GM23338 (cell line): ENCODE measurements at regions not wholly inside any gene's neighbourhood (a gene's known extent, or its start where the extent isn't known, plus 50 kb on each side); places are given as distances from the start of the nearest gene placed in this dataset.

ENCODE experiments used
- ATAC-seq: fragments of 200-7000 bp; cut with Tn5 transposase; 3 replicates; pipeline ENCODE4 v1.9.1; 2020
- DNase-seq: peaks from one replicate; pipeline ENCODE4 v3.0.0-alpha.2; 2015; ENCODE audit warnings: low spot score
- H2AFZ ChIP-seq: fragments of 200-600 bp; sonication (generic); 2 replicates; pipeline ENCODE4 v1.8.0; 2016; ENCODE audit warnings: antibody characterized with exemption, mild to moderate bottlenecking, moderate library complexity
- H3F3A ChIP-seq: fragments of 200-600 bp; sonication (generic); replicated peaks from 2 replicates; pipeline ENCODE4 v1.8.0; 2017; ENCODE audit warnings: antibody characterized with exemption, mixed run types, low read depth
- H3K27ac ChIP-seq: fragments of 200-600 bp; sonication (generic); 2 replicates; pipeline ENCODE4 v1.6.1; 2016; ENCODE audit warnings: low read depth
- H3K27me3 ChIP-seq: fragments of 200-600 bp; sonication (generic); 2 replicates; pipeline ENCODE4 v1.8.0; 2016; ENCODE audit warnings: mild to moderate bottlenecking, mixed run types, moderate library complexity; ENCODE audit not compliant: insufficient read depth
- H3K36me3 ChIP-seq: fragments of 200-600 bp; sonication (generic); 2 replicates; pipeline ENCODE4 v1.8.0; 2016; ENCODE audit warnings: mild to moderate bottlenecking; ENCODE audit not compliant: insufficient read depth
- H3K4me1 ChIP-seq: fragments of 200-600 bp; sonication (generic); 2 replicates; pipeline ENCODE4 v1.8.0; 2016; ENCODE audit warnings: mild to moderate bottlenecking, moderate library complexity; ENCODE audit not compliant: insufficient read depth
- H3K4me2 ChIP-seq: fragments of 200-600 bp; sonication (generic); 2 replicates; pipeline ENCODE4 v1.7.1; 2017; ENCODE audit warnings: mixed run types
- H3K4me3 ChIP-seq: fragments of 200-600 bp; sonication (generic); 2 replicates; pipeline ENCODE4 v1.6.1; 2016; ENCODE audit warnings: mixed run types
- H3K79me2 ChIP-seq: fragments of 200-600 bp; sonication (generic); replicated peaks from 2 replicates; pipeline ENCODE4 v1.8.0; 2017; ENCODE audit warnings: mild to moderate bottlenecking; ENCODE audit not compliant: insufficient read depth
- H3K9me2 ChIP-seq: fragments of 200-600 bp; sonication (generic); 2 replicates; pipeline ENCODE4 v1.8.0; 2017; ENCODE audit not compliant: insufficient read depth
- H4K20me1 ChIP-seq: fragments of 200-600 bp; sonication (generic); replicated peaks from 2 replicates; pipeline ENCODE4 v1.8.0; 2017; ENCODE audit warnings: mild to moderate bottlenecking; ENCODE audit not compliant: insufficient read depth
- H3K27ac Mint-ChIP-seq: 2 replicates; pipeline ENCODE4 v1.8.0; 2020; ENCODE audit warnings: inconsistent platforms, mild to moderate bottlenecking, moderate library complexity, mixed read lengths
- H3K27me3 Mint-ChIP-seq: 3 replicates; pipeline ENCODE4 v1.8.0; 2022; ENCODE audit warnings: low read depth, mild to moderate bottlenecking, moderate library complexity, mixed read lengths, inconsistent platforms; ENCODE audit not compliant: insufficient read depth, poor library complexity
- H3K36me3 Mint-ChIP-seq: 3 replicates; pipeline ENCODE4 v1.8.0; 2021; ENCODE audit warnings: low read depth, mild to moderate bottlenecking, inconsistent platforms, moderate library complexity, mixed read lengths
- H3K4me1 Mint-ChIP-seq: 3 replicates; pipeline ENCODE4 v1.8.0; 2020; ENCODE audit warnings: mild to moderate bottlenecking, inconsistent platforms, mixed read lengths
- H3K4me3 Mint-ChIP-seq: 3 replicates; pipeline ENCODE4 v1.8.0; 2021; ENCODE audit warnings: moderate library complexity, mild to moderate bottlenecking, inconsistent platforms, mixed read lengths
- H3K9me3 Mint-ChIP-seq: 3 replicates; pipeline ENCODE4 v1.8.0; 2020; ENCODE audit warnings: moderate library complexity, mild to moderate bottlenecking, inconsistent platforms, mixed read lengths
- CREB1 ChIP-seq: fragments of 250-450 bp; sonication (Bioruptor Pico); IDR thresholded peaks from 2 replicates; pipeline ENCODE4 v1.5.0; 2020; ENCODE audit warnings: low read depth, mild to moderate bottlenecking, moderate library complexity
- EZH2 ChIP-seq: fragments of 200-600 bp; sonication (generic); IDR thresholded peaks from one replicate; pipeline ENCODE4 v1.8.0; 2017; ENCODE audit warnings: antibody characterized with exemption, mild to moderate bottlenecking, low read depth; ENCODE audit not compliant: unreplicated experiment
- EZH2phosphoT487 ChIP-seq: fragments of 200-600 bp; sonication (generic); IDR thresholded peaks from one replicate; pipeline ENCODE4 v1.8.1; 2018; ENCODE audit warnings: antibody characterized with exemption; ENCODE audit not compliant: unreplicated experiment
- JUNB ChIP-seq: IDR thresholded peaks from one replicate; pipeline ENCODE4 v1.6.1; 2016; ENCODE audit warnings: antibody characterized with exemption; ENCODE audit not compliant: unreplicated experiment
- NANOG ChIP-seq: IDR thresholded peaks from 2 replicates; pipeline ENCODE4 v1.6.1; 2016; ENCODE audit warnings: antibody characterized with exemption, borderline replicate concordance
- POLR2AphosphoS5 ChIP-seq: IDR thresholded peaks from 2 replicates; pipeline ENCODE4 v1.6.1; 2016; ENCODE audit warnings: antibody characterized with exemption, low read depth
- STAT1 ChIP-seq: IDR thresholded peaks from one replicate; pipeline ENCODE4 v1.6.1; 2016; ENCODE audit warnings: antibody characterized with exemption; ENCODE audit not compliant: unreplicated experiment
- ZNF114 ChIP-seq: fragments of 250-450 bp; sonication (Bioruptor Pico); IDR thresholded peaks from 2 replicates; pipeline ENCODE4 v1.5.0; 2020; ENCODE audit warnings: mild to moderate bottlenecking, moderate library complexity
- ZNF331 ChIP-seq: fragments of 250-450 bp; sonication (Bioruptor Pico); IDR thresholded peaks from 2 replicates; pipeline ENCODE4 v1.5.0; 2020; ENCODE audit warnings: low read depth, mild to moderate bottlenecking, moderate library complexity
- TF ChIP-seq, protein P1 (sequence below): fragments of 250-450 bp; sonication (Bioruptor Pico); IDR thresholded peaks from 2 replicates; pipeline ENCODE4 v1.5.0; 2020; ENCODE audit warnings: mild to moderate bottlenecking, moderate library complexity
- TF ChIP-seq, protein P2 (sequence below), 2 experiments: fragments of 200-600 bp in 1 of 2; sonication (generic) in 1 of 2; conservative IDR thresholded peaks; 2 replicates each; pipeline versions ENCODE4 v1.5.1 to v1.6.1; 2016 to 2017; ENCODE audit warnings: antibody characterized with exemption in 2 of 2, low read depth in 2 of 2, mild to moderate bottlenecking in 2 of 2, moderate library complexity in 1 of 2
- TF ChIP-seq, protein P3 (sequence below): IDR thresholded peaks from one replicate; pipeline ENCODE4 v1.6.1; 2018; ENCODE audit warnings: antibody characterized with exemption; ENCODE audit not compliant: unreplicated experiment
- TF ChIP-seq, protein P4 (sequence below): IDR thresholded peaks from 2 replicates; pipeline ENCODE4 v1.6.1; 2016; ENCODE audit warnings: antibody characterized with exemption

DNA sequence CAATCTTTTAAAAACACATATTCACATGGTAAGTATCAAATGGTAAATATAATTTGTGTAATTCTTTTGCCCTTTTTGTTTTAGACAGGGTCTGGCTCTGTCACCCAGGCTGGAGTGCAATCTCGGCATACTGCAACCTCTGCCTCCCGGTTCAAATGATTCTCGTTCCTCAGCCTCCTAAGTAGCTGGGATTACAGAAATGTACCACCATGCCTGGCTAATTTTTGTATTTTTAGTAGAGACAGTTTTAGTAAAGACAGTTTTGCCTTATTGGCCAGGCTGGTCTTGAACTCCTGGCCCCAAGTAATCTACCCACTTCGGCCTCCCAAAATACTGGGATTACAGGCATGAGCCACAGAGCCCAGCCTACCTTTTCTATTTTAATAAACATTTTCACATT is 182.2 kb downstream of the MYCN start:
- ATAC-seq, result no peak
- Histone ChIP-seq H3K4me1 (no peaks in the 10 kb centered on the region), H3K4me2 (no peak overlapping the region), H3K79me2 (no peaks in the 10 kb centered on the region), H3K4me3 (no peak overlapping the region), H4K20me1 (no peaks in the 10 kb centered on the region), H3F3A (no peaks in the 10 kb centered on the region), H2AFZ (no peak overlapping the region), H3K27ac (no peak overlapping the region), H3K36me3 (no peaks in the 10 kb centered on the region), H3K27me3 (no peaks in the 10 kb centered on the region), H3K9me2 (no peaks in the 10 kb centered on the region)
- TF ChIP-seq NANOG (no peak), ZNF331 (CRISPR knock-in tag) (no peak), JUNB (no peak), EZH2 (no peak), EZH2phosphoT487 (no peak), POLR2AphosphoS5 (no peak), ZNF114 (CRISPR knock-in tag) (no peak), CREB1 (CRISPR knock-in tag) (no peak), STAT1 (no peak)
- TF ChIP-seq, protein P1, sequence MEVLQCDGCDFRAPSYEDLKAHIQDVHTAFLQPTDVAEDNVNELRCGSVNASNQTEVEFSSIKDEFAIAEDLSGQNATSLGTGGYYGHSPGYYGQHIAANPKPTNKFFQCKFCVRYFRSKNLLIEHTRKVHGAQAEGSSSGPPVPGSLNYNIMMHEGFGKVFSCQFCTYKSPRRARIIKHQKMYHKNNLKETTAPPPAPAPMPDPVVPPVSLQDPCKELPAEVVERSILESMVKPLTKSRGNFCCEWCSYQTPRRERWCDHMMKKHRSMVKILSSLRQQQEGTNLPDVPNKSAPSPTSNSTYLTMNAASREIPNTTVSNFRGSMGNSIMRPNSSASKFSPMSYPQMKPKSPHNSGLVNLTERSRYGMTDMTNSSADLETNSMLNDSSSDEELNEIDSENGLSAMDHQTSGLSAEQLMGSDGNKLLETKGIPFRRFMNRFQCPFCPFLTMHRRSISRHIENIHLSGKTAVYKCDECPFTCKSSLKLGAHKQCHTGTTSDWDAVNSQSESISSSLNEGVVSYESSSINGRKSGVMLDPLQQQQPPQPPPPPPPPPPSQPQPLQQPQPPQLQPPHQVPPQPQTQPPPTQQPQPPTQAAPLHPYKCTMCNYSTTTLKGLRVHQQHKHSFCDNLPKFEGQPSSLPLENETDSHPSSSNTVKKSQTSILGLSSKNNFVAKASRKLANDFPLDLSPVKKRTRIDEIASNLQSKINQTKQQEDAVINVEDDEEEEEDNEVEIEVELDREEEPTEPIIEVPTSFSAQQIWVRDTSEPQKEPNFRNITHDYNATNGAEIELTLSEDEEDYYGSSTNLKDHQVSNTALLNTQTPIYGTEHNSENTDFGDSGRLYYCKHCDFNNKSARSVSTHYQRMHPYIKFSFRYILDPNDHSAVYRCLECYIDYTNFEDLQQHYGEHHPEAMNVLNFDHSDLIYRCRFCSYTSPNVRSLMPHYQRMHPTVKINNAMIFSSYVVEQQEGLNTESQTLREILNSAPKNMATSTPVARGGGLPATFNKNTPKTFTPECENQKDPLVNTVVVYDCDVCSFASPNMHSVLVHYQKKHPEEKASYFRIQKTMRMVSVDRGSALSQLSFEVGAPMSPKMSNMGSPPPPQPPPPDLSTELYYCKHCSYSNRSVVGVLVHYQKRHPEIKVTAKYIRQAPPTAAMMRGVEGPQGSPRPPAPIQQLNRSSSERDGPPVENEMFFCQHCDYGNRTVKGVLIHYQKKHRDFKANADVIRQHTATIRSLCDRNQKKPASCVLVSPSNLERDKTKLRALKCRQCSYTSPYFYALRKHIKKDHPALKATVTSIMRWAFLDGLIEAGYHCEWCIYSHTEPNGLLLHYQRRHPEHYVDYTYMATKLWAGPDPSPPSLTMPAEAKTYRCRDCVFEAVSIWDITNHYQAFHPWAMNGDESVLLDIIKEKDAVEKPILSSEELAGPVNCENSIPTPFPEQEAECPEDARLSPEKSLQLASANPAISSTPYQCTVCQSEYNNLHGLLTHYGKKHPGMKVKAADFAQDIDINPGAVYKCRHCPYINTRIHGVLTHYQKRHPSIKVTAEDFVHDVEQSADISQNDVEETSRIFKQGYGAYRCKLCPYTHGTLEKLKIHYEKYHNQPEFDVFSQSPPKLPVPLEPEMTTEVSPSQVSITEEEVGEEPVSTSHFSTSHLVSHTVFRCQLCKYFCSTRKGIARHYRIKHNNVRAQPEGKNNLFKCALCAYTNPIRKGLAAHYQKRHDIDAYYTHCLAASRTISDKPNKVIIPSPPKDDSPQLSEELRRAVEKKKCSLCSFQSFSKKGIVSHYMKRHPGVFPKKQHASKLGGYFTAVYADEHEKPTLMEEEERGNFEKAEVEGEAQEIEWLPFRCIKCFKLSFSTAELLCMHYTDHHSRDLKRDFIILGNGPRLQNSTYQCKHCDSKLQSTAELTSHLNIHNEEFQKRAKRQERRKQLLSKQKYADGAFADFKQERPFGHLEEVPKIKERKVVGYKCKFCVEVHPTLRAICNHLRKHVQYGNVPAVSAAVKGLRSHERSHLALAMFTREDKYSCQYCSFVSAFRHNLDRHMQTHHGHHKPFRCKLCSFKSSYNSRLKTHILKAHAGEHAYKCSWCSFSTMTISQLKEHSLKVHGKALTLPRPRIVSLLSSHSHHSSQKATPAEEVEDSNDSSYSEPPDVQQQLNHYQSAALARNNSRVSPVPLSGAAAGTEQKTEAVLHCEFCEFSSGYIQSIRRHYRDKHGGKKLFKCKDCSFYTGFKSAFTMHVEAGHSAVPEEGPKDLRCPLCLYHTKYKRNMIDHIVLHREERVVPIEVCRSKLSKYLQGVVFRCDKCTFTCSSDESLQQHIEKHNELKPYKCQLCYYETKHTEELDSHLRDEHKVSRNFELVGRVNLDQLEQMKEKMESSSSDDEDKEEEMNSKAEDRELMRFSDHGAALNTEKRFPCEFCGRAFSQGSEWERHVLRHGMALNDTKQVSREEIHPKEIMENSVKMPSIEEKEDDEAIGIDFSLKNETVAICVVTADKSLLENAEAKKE, result no peak
- TF ChIP-seq, protein P2, sequence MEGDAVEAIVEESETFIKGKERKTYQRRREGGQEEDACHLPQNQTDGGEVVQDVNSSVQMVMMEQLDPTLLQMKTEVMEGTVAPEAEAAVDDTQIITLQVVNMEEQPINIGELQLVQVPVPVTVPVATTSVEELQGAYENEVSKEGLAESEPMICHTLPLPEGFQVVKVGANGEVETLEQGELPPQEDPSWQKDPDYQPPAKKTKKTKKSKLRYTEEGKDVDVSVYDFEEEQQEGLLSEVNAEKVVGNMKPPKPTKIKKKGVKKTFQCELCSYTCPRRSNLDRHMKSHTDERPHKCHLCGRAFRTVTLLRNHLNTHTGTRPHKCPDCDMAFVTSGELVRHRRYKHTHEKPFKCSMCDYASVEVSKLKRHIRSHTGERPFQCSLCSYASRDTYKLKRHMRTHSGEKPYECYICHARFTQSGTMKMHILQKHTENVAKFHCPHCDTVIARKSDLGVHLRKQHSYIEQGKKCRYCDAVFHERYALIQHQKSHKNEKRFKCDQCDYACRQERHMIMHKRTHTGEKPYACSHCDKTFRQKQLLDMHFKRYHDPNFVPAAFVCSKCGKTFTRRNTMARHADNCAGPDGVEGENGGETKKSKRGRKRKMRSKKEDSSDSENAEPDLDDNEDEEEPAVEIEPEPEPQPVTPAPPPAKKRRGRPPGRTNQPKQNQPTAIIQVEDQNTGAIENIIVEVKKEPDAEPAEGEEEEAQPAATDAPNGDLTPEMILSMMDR (conservative IDR thresholded peaks at IDR 0.05; ENCODE audit: low read depth in 2 of 2), result no peak
- TF ChIP-seq, protein P3, sequence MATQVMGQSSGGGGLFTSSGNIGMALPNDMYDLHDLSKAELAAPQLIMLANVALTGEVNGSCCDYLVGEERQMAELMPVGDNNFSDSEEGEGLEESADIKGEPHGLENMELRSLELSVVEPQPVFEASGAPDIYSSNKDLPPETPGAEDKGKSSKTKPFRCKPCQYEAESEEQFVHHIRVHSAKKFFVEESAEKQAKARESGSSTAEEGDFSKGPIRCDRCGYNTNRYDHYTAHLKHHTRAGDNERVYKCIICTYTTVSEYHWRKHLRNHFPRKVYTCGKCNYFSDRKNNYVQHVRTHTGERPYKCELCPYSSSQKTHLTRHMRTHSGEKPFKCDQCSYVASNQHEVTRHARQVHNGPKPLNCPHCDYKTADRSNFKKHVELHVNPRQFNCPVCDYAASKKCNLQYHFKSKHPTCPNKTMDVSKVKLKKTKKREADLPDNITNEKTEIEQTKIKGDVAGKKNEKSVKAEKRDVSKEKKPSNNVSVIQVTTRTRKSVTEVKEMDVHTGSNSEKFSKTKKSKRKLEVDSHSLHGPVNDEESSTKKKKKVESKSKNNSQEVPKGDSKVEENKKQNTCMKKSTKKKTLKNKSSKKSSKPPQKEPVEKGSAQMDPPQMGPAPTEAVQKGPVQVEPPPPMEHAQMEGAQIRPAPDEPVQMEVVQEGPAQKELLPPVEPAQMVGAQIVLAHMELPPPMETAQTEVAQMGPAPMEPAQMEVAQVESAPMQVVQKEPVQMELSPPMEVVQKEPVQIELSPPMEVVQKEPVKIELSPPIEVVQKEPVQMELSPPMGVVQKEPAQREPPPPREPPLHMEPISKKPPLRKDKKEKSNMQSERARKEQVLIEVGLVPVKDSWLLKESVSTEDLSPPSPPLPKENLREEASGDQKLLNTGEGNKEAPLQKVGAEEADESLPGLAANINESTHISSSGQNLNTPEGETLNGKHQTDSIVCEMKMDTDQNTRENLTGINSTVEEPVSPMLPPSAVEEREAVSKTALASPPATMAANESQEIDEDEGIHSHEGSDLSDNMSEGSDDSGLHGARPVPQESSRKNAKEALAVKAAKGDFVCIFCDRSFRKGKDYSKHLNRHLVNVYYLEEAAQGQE, result no peak
- TF ChIP-seq, protein P4, sequence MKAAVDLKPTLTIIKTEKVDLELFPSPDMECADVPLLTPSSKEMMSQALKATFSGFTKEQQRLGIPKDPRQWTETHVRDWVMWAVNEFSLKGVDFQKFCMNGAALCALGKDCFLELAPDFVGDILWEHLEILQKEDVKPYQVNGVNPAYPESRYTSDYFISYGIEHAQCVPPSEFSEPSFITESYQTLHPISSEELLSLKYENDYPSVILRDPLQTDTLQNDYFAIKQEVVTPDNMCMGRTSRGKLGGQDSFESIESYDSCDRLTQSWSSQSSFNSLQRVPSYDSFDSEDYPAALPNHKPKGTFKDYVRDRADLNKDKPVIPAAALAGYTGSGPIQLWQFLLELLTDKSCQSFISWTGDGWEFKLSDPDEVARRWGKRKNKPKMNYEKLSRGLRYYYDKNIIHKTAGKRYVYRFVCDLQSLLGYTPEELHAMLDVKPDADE, result no peak
- Mint-ChIP-seq H3K4me1 (no peaks in the 10 kb centered on the region; the same call in none of the 3 replicates), H3K9me3 (peaks cover 3% of the 10 kb centered on the region; the same call in 1 of the 3 replicates), H3K27me3 (peaks cover 2% of the 10 kb centered on the region), H3K36me3 (peaks cover 7% of the 10 kb centered on the region; the same call in 1 of the 3 replicates), H3K4me3 (no peak overlapping the region), H3K27ac (no peak overlapping the region)
- no peak for DNase-seq
